ENCODE measurements at regions not wholly inside any gene's neighbourhood (a gene's known extent, or its start where the extent isn't known, plus 50 kb on each side); places are given as distances from the start of the nearest gene placed in this dataset.

GRCh38 chr5:57988813-57989212 lies 471.1 kb downstream of the PLK2 start:
- TF ChIP-seq CTCF (optimal IDR thresholded peaks at IDR 0.05 in 1 of 3, IDR thresholded peaks at IDR 0.05 in 1 of 3, conservative IDR thresholded peaks at IDR 0.05 in 1 of 3; ENCODE audit: extremely low read depth in 1 of 3, insufficient read depth in 2 of 3, low read length in 3 of 3) = no peak
- TF ChIP-seq EZH2 (IDR thresholded peaks at IDR 0.05; ENCODE audit: low read length) = no peak
